H9 (cell line): ENCODE measurements at regions not wholly inside any gene's neighbourhood (a gene's known extent, or its start where the extent isn't known, plus 50 kb on each side); places are given as distances from the start of the nearest gene placed in this dataset.

Source experiments
- DNase-seq: peaks from one replicate; pipeline ENCODE4 v3.0.0-alpha.2; 2017
- H2AFZ ChIP-seq: one replicate; pipeline ENCODE4 v1.6.1; 2013; ENCODE audit warnings: mild to moderate bottlenecking, low read length, control low read depth, moderate library complexity
- H2AK5ac ChIP-seq: 2 replicates; pipeline ENCODE4 v1.6.1; 2013; ENCODE audit warnings: low read length, control low read depth, mixed read lengths; ENCODE audit not compliant: insufficient read length
- H2BK120ac ChIP-seq: one replicate; pipeline ENCODE4 v1.6.1; 2013; ENCODE audit warnings: low read depth, mild to moderate bottlenecking, low read length, control low read depth, inconsistent platforms; ENCODE audit not compliant: poor library complexity, severe bottlenecking
- H2BK12ac ChIP-seq: 2 replicates; pipeline ENCODE4 v1.6.1; 2013; ENCODE audit warnings: low read length, control low read depth, mixed read lengths, low read depth; ENCODE audit not compliant: insufficient read length
- H2BK15ac ChIP-seq: 2 replicates; pipeline ENCODE4 v1.6.1; 2013; ENCODE audit warnings: low read depth, low read length, control low read depth
- H2BK20ac ChIP-seq: one replicate; pipeline ENCODE4 v1.6.1; 2013; ENCODE audit warnings: low read depth, mild to moderate bottlenecking, low read length, control low read depth, inconsistent platforms; ENCODE audit not compliant: poor library complexity, severe bottlenecking
- H2BK5ac ChIP-seq: 2 replicates; pipeline ENCODE4 v1.6.1; 2013; ENCODE audit warnings: low read length, control low read depth, mixed read lengths; ENCODE audit not compliant: insufficient read length
- H3K14ac ChIP-seq: 2 replicates; pipeline ENCODE4 v1.6.1; 2013; ENCODE audit warnings: low read length, control low read depth; ENCODE audit not compliant: insufficient read depth
- H3K18ac ChIP-seq: 2 replicates; pipeline ENCODE4 v1.6.1; 2013; ENCODE audit warnings: low read depth, mild to moderate bottlenecking, mixed read lengths, low read length, control low read depth; ENCODE audit not compliant: insufficient read length
- H3K23ac ChIP-seq: 2 replicates; pipeline ENCODE4 v1.6.1; 2013; ENCODE audit warnings: low read length, control low read depth, mixed read lengths, low read depth; ENCODE audit not compliant: insufficient read length
- H3K23me2 ChIP-seq: 2 replicates; pipeline ENCODE4 v1.6.1; 2013; ENCODE audit warnings: low read depth, mild to moderate bottlenecking, mixed read lengths, low read length, control low read depth; ENCODE audit not compliant: insufficient read length, poor library complexity, severe bottlenecking
- H3K27ac ChIP-seq: 2 replicates; pipeline ENCODE4 v1.5.1; 2013; ENCODE audit warnings: low read length, control low read depth, mixed read lengths, low read depth; ENCODE audit not compliant: insufficient read length
- H3K27me3 ChIP-seq: 2 replicates; pipeline ENCODE4 v1.6.1; 2013; ENCODE audit warnings: low read length, control low read depth, inconsistent platforms; ENCODE audit not compliant: insufficient read depth
- H3K4ac ChIP-seq: 2 replicates; pipeline ENCODE4 v1.6.1; 2013; ENCODE audit warnings: low read depth, mild to moderate bottlenecking, control low read depth, inconsistent platforms, low read length, moderate library complexity
- H3K4me1 ChIP-seq: 2 replicates; pipeline ENCODE4 v1.6.1; 2013; ENCODE audit warnings: low read length, control low read depth, inconsistent platforms; ENCODE audit not compliant: insufficient read depth
- H3K4me2 ChIP-seq: 2 replicates; pipeline ENCODE4 v1.6.1; 2013; ENCODE audit warnings: low read length, control low read depth, mixed read lengths; ENCODE audit not compliant: insufficient read length, insufficient read depth
- H3K56ac ChIP-seq: 2 replicates; pipeline ENCODE4 v1.6.1; 2013; ENCODE audit warnings: low read depth, mild to moderate bottlenecking, mixed read lengths, low read length, control low read depth; ENCODE audit not compliant: insufficient read length
- H3K79me1 ChIP-seq: 2 replicates; pipeline ENCODE4 v1.6.1; 2013; ENCODE audit warnings: low read depth, mild to moderate bottlenecking, moderate library complexity, low read length, control low read depth, inconsistent platforms; ENCODE audit not compliant: insufficient read depth, poor library complexity, severe bottlenecking
- H3K79me2 ChIP-seq: 2 replicates; pipeline ENCODE4 v1.6.1; 2013; ENCODE audit warnings: low read length, control low read depth, inconsistent platforms; ENCODE audit not compliant: insufficient read depth
- H3K9ac ChIP-seq: 2 replicates; pipeline ENCODE4 v1.6.1; 2013; ENCODE audit warnings: low read length, control low read depth, mixed read lengths; ENCODE audit not compliant: insufficient read length; ENCODE audit errors: extremely low read depth
- H3K9me3 ChIP-seq: one replicate; pipeline ENCODE4 v1.6.1; 2013; ENCODE audit warnings: low read depth, low read length, inconsistent platforms; ENCODE audit not compliant: control insufficient read depth
- H3T11ph ChIP-seq: one replicate; pipeline ENCODE4 v1.6.1; 2013; ENCODE audit warnings: mild to moderate bottlenecking, low read length, control low read depth, inconsistent platforms
- H4K20me1 ChIP-seq: one replicate; pipeline ENCODE4 v1.6.1; 2013; ENCODE audit not compliant: control insufficient read depth, insufficient read length, insufficient read depth
- H4K5ac ChIP-seq: 2 replicates; pipeline ENCODE4 v1.6.1; 2013; ENCODE audit warnings: low read depth, mild to moderate bottlenecking, mixed read lengths, low read length, control low read depth; ENCODE audit not compliant: insufficient read length
- H4K8ac ChIP-seq: replicated peaks from 2 replicates; pipeline ENCODE4 v1.6.1; 2013; ENCODE audit warnings: low read length, control low read depth, mixed read lengths, low read depth; ENCODE audit not compliant: insufficient read length
- H4K91ac ChIP-seq: 2 replicates; pipeline ENCODE4 v1.6.1; 2013; ENCODE audit warnings: low read depth, mild to moderate bottlenecking, moderate library complexity, mixed read lengths, low read length, control low read depth; ENCODE audit not compliant: insufficient read length
- H3K27ac Mint-ChIP-seq, 3 experiments: 2 replicates in 2 of 3; 3 replicates in 1 of 3; pipeline ENCODE4 v1.8.0; 2020 to 2021; ENCODE audit warnings: mixed read lengths in 3 of 3, mild to moderate bottlenecking in 1 of 3, moderate library complexity in 1 of 3
- H3K27me3 Mint-ChIP-seq: 2 replicates; pipeline ENCODE4 v1.8.0; 2021; ENCODE audit warnings: low read depth, mild to moderate bottlenecking, moderate library complexity, mixed read lengths
- H3K36me3 Mint-ChIP-seq, 3 experiments: 2 replicates in 2 of 3; 3 replicates in 1 of 3; pipeline ENCODE4 v1.8.0; 2020 to 2021; ENCODE audit warnings: low read depth in 3 of 3, mixed read lengths in 3 of 3; ENCODE audit not compliant: insufficient read depth in 1 of 3
- H3K4me1 Mint-ChIP-seq, 2 experiments: 2 replicates each; pipeline ENCODE4 v1.8.0; 2020; ENCODE audit warnings: mixed read lengths in 2 of 2
- H3K4me3 Mint-ChIP-seq, 2 experiments: 2 replicates in 1 of 2; 3 replicates in 1 of 2; pipeline ENCODE4 v1.8.0; 2020 to 2021; ENCODE audit warnings: mild to moderate bottlenecking in 2 of 2, mixed read lengths in 2 of 2, moderate library complexity in 1 of 2
- H3K9me3 Mint-ChIP-seq, 2 experiments: 2 replicates in 1 of 2; 3 replicates in 1 of 2; pipeline ENCODE4 v1.8.0; 2020; ENCODE audit warnings: mild to moderate bottlenecking in 2 of 2, mixed read lengths in 2 of 2, moderate library complexity in 1 of 2
- WGBS: extraction: QIAGEN DNeasy Blood & Tissue Kit; methylation state at CpG from one replicate; pipeline ENCODE4 v1.1.7; 2013; ENCODE audit warnings: missing lambda C conversion rate, low lambda C conversion rate, mixed read lengths; ENCODE audit not compliant: insufficient read length; ENCODE audit errors: extremely low coverage; 5-methylcytosine and 5-hydroxymethylcytosine counted together
- TF ChIP-seq, protein P1 (sequence below): fragments of 200-600 bp; sonication (generic); conservative IDR thresholded peaks from 3 replicates; pipeline ENCODE4 v1.8.0; 2021; ENCODE audit warnings: antibody characterized with exemption, mild to moderate bottlenecking

DNA sequence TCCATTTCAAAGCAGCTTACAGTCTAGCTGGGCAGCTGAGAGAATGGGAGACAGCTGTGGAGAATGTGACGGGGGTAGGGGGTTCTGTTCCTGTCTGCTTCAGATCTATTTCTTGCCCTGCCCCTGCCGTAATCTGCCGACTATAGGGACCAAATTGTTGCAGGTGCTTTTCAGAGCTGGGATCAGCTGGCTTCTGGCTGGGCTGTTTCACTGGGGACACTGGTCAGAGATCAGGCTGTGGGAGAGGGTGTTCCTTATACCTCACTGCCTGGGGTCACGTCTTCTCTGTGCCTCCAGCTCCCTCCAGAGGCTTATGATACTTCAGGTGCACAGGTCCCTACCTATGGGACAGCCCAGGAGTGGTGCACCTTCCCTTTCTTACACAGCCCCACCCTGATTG is 514.9 kb upstream of the GOT2 start:
- Histone ChIP-seq H3K14ac (no peak overlapping the region), H2BK15ac (no peak overlapping the region), H3K23me2 (no peaks in the 10 kb centered on the region), H4K8ac (no peak overlapping the region), H2BK12ac (no peak overlapping the region), H3K9ac (no peak overlapping the region), H3K4me2 (no peak overlapping the region), H4K20me1 (no peaks in the 10 kb centered on the region), H3K27ac (no peak overlapping the region), H3K79me1 (no peaks in the 10 kb centered on the region), H3K27me3 (no peaks in the 10 kb centered on the region), H2BK120ac (no peak overlapping the region), H4K5ac (no peak overlapping the region), H4K91ac (no peak overlapping the region), H3K18ac (no peak overlapping the region), H2AK5ac (no peak overlapping the region), H2BK20ac (no peak overlapping the region), H3K4me1 (no peaks in the 10 kb centered on the region), H3K56ac (no peak overlapping the region), H3K79me2 (no peaks in the 10 kb centered on the region), H2AFZ (no peak overlapping the region), H3K9me3 (no peaks in the 10 kb centered on the region), H3K4ac (no peak overlapping the region), H3K23ac (no peak overlapping the region), H3T11ph (no peak overlapping the region), H2BK5ac (no peak overlapping the region)
- Mint-ChIP-seq H3K4me3 (no peak overlapping the region), H3K9me3 (0 out of 5 replicates have a peak, but pooled peaks cover 0 to 2% of the 10 kb centered on the region in 2 experiments), H3K4me1 (peaks cover 12 to 13% of the 10 kb centered on the region in 2 experiments), H3K36me3 (no peaks in the 10 kb centered on the region; a peak in 1 of 7 replicates), H3K27ac (no peak overlapping the region), H3K27me3 (no peaks in the 10 kb centered on the region; the same call in 1 of the 2 replicates)
- peak; percentile 65 for DNase-seq
- TF ChIP-seq, protein P1, sequence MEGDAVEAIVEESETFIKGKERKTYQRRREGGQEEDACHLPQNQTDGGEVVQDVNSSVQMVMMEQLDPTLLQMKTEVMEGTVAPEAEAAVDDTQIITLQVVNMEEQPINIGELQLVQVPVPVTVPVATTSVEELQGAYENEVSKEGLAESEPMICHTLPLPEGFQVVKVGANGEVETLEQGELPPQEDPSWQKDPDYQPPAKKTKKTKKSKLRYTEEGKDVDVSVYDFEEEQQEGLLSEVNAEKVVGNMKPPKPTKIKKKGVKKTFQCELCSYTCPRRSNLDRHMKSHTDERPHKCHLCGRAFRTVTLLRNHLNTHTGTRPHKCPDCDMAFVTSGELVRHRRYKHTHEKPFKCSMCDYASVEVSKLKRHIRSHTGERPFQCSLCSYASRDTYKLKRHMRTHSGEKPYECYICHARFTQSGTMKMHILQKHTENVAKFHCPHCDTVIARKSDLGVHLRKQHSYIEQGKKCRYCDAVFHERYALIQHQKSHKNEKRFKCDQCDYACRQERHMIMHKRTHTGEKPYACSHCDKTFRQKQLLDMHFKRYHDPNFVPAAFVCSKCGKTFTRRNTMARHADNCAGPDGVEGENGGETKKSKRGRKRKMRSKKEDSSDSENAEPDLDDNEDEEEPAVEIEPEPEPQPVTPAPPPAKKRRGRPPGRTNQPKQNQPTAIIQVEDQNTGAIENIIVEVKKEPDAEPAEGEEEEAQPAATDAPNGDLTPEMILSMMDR = peak; percentile 60
- WGBS = no CpG with 5 or more reads among the region's 4 CpGs
